ENCODE measurements at regions not wholly inside any gene's neighbourhood (a gene's known extent, or its start where the extent isn't known, plus 50 kb on each side); places are given as distances from the start of the nearest gene placed in this dataset.

- ChIA-PET CTCF (interaction anchor here (0.6 kb wide), 1 partner anchor 358 kb away, joined by 5 read pairs; no protein-coding TSS in a partner anchor), POLR2A (no interaction called here)
- TF ChIP-seq FOXA1 (IDR thresholded peaks at IDR 0.05) (no peak), SUZ12 (IDR thresholded peaks at IDR 0.05) (no peak), TARDBP (IDR thresholded peaks at IDR 0.05) (no peak), SP1 (IDR thresholded peaks at IDR 0.05) (no peak), ELF4 (IDR thresholded peaks at IDR 0.05) (no peak), NFRKB (IDR thresholded peaks at IDR 0.05) (no peak), LEF1 (IDR thresholded peaks at IDR 0.05; ENCODE audit: borderline replicate concordance) (no peak), ARNT (IDR thresholded peaks at IDR 0.05) (no peak), FOXM1 (IDR thresholded peaks at IDR 0.05; ENCODE audit: borderline replicate concordance) (no peak), HDGF (IDR thresholded peaks at IDR 0.05; ENCODE audit: borderline replicate concordance) (no peak), FOXK2 (IDR thresholded peaks at IDR 0.05) (no peak), BHLHE40 (IDR thresholded peaks at IDR 0.05; ENCODE audit: borderline replicate concordance) (no peak), L3MBTL2 (conservative IDR thresholded peaks at IDR 0.05) (no peak)
- no peak for DNase-seq (ENCODE audit: extremely low spot score)
These were observed 909.0 kb downstream of the CENPC start for GRCh38 chr4:66636349-66636748.

GRCh38 chr4:66633477-66633876, 911.8 kb downstream of the CENPC start:
- no peak for DNase-seq (ENCODE audit: extremely low spot score)
- TF ChIP-seq FOXK2 (IDR thresholded peaks at IDR 0.05): no peak
- no peak for TF ChIP-seq SUZ12 (IDR thresholded peaks at IDR 0.05)
- TF ChIP-seq FOXM1 (IDR thresholded peaks at IDR 0.05; ENCODE audit: borderline replicate concordance): no peak
- no peak for TF ChIP-seq ARNT (IDR thresholded peaks at IDR 0.05)
- TF ChIP-seq HDGF (IDR thresholded peaks at IDR 0.05; ENCODE audit: borderline replicate concordance): no peak
- TF ChIP-seq CTBP1 (IDR thresholded peaks at IDR 0.05; ENCODE audit: borderline replicate concordance): no peak
- no peak for TF ChIP-seq NFRKB (IDR thresholded peaks at IDR 0.05)
- no peak for TF ChIP-seq ZNF384 (IDR thresholded peaks at IDR 0.05)
- no peak for TF ChIP-seq SP1 (IDR thresholded peaks at IDR 0.05)
- TF ChIP-seq BHLHE40 (IDR thresholded peaks at IDR 0.05; ENCODE audit: borderline replicate concordance): no peak
- no peak for TF ChIP-seq TARDBP (IDR thresholded peaks at IDR 0.05)
- no peak for TF ChIP-seq ELF4 (IDR thresholded peaks at IDR 0.05)
- TF ChIP-seq LEF1 (IDR thresholded peaks at IDR 0.05; ENCODE audit: borderline replicate concordance): no peak
- TF ChIP-seq PKNOX1 (IDR thresholded peaks at IDR 0.05): no peak
- no peak for TF ChIP-seq L3MBTL2 (conservative IDR thresholded peaks at IDR 0.05)
- no peak for TF ChIP-seq FOXA1 (IDR thresholded peaks at IDR 0.05)
- ChIA-PET CTCF (no interaction called here), POLR2A (no interaction called here)

- ChIA-PET CTCF (no interaction called here), POLR2A (no interaction called here)
- no peak for TF ChIP-seq L3MBTL2 (conservative IDR thresholded peaks at IDR 0.05)
- no peak for TF ChIP-seq ARNT (IDR thresholded peaks at IDR 0.05)
- no peak for TF ChIP-seq PKNOX1 (IDR thresholded peaks at IDR 0.05)
- TF ChIP-seq ZNF384 (IDR thresholded peaks at IDR 0.05): no peak
- no peak for TF ChIP-seq TARDBP (IDR thresholded peaks at IDR 0.05)
- no peak for TF ChIP-seq CTBP1 (IDR thresholded peaks at IDR 0.05; ENCODE audit: borderline replicate concordance)
- no peak for TF ChIP-seq NFRKB (IDR thresholded peaks at IDR 0.05)
- DNase-seq (ENCODE audit: extremely low spot score): no peak
These were observed 915.4 kb downstream of the CENPC start for GRCh38 chr4:66629927-66630326.

GRCh38 chr4:66628146-66628545, 917.2 kb downstream of the CENPC start:
- ChIA-PET CTCF (no interaction called here), POLR2A (no interaction called here)
- TF ChIP-seq FOXK2 (IDR thresholded peaks at IDR 0.05) (no peak), L3MBTL2 (conservative IDR thresholded peaks at IDR 0.05) (no peak), PKNOX1 (IDR thresholded peaks at IDR 0.05) (no peak), TARDBP (IDR thresholded peaks at IDR 0.05) (no peak), ZNF384 (IDR thresholded peaks at IDR 0.05) (no peak), LEF1 (IDR thresholded peaks at IDR 0.05; ENCODE audit: borderline replicate concordance) (no peak), SP1 (IDR thresholded peaks at IDR 0.05) (no peak), HDGF (IDR thresholded peaks at IDR 0.05; ENCODE audit: borderline replicate concordance) (no peak)
- DNase-seq (ENCODE audit: extremely low spot score): no peak

GRCh38 chr4:66625480-66625879, 919.8 kb downstream of the CENPC start:
- CTCF ChIA-PET: no interaction called here
- POLR2A ChIA-PET: no interaction called here
- no peak for DNase-seq (ENCODE audit: extremely low spot score)
- TF ChIP-seq ELF4 (IDR thresholded peaks at IDR 0.05): no peak
- no peak for TF ChIP-seq FOXK2 (IDR thresholded peaks at IDR 0.05)
- TF ChIP-seq TARDBP (IDR thresholded peaks at IDR 0.05): no peak
- no peak for TF ChIP-seq FOXA1 (IDR thresholded peaks at IDR 0.05)
- TF ChIP-seq SP1 (IDR thresholded peaks at IDR 0.05): no peak
- TF ChIP-seq LEF1 (IDR thresholded peaks at IDR 0.05; ENCODE audit: borderline replicate concordance): no peak
- TF ChIP-seq L3MBTL2 (conservative IDR thresholded peaks at IDR 0.05): no peak
- no peak for TF ChIP-seq PKNOX1 (IDR thresholded peaks at IDR 0.05)
- TF ChIP-seq ZNF384 (IDR thresholded peaks at IDR 0.05): no peak
- TF ChIP-seq CTBP1 (IDR thresholded peaks at IDR 0.05; ENCODE audit: borderline replicate concordance): no peak
- no peak for TF ChIP-seq HDGF (IDR thresholded peaks at IDR 0.05; ENCODE audit: borderline replicate concordance)
- TF ChIP-seq ARNT (IDR thresholded peaks at IDR 0.05): no peak
- no peak for TF ChIP-seq BHLHE40 (IDR thresholded peaks at IDR 0.05; ENCODE audit: borderline replicate concordance)
- no peak for TF ChIP-seq FOXM1 (IDR thresholded peaks at IDR 0.05; ENCODE audit: borderline replicate concordance)

GRCh38 chr4:66613591-66613990, 931.7 kb downstream of the CENPC start:
- ChIA-PET POLR2A (no interaction called here), CTCF (no interaction called here)
- DNase-seq (ENCODE audit: extremely low spot score): no peak
- no peak for TF ChIP-seq SP1 (IDR thresholded peaks at IDR 0.05)
- TF ChIP-seq PKNOX1 (IDR thresholded peaks at IDR 0.05): no peak
- TF ChIP-seq ZNF384 (IDR thresholded peaks at IDR 0.05): no peak
- TF ChIP-seq HDGF (IDR thresholded peaks at IDR 0.05; ENCODE audit: borderline replicate concordance): no peak
- TF ChIP-seq ELF4 (IDR thresholded peaks at IDR 0.05): no peak
- no peak for TF ChIP-seq SUZ12 (IDR thresholded peaks at IDR 0.05)
- TF ChIP-seq FOXM1 (IDR thresholded peaks at IDR 0.05; ENCODE audit: borderline replicate concordance): no peak
- TF ChIP-seq L3MBTL2 (conservative IDR thresholded peaks at IDR 0.05): no peak
- TF ChIP-seq ARNT (IDR thresholded peaks at IDR 0.05): no peak
- TF ChIP-seq TARDBP (IDR thresholded peaks at IDR 0.05): no peak
- no peak for TF ChIP-seq FOXK2 (IDR thresholded peaks at IDR 0.05)
